ELR (cell line): ENCODE measurements at regions not wholly inside any gene's neighbourhood (a gene's known extent, or its start where the extent isn't known, plus 50 kb on each side); places are given as distances from the start of the nearest gene placed in this dataset.

Experiments used
- DNase-seq: peaks from one replicate; pipeline ENCODE4 v3.0.0-alpha.2; 2015; ENCODE audit warnings: low read depth

GRCh38 chr10:130902471-130902870 lies 409.1 kb downstream of the TCERG1L start:
- DNase-seq = no peak

GRCh38 chr10:130902929-130903328 lies 408.6 kb downstream of the TCERG1L start:
- no peak for DNase-seq

- DNase-seq = no peak
Measured at GRCh38 chr10:130904676-130905075, 406.8 kb downstream of the TCERG1L start.

- DNase-seq = no peak
Measured at GRCh38 chr10:130905386-130905785, 406.1 kb downstream of the TCERG1L start.

GRCh38 chr10:130905921-130906320 lies 405.6 kb downstream of the TCERG1L start:
- no peak for DNase-seq

GRCh38 chr10:130910848-130911247 lies 400.7 kb downstream of the TCERG1L start:
- DNase-seq = no peak

- no peak for DNase-seq
Measured at GRCh38 chr10:130913844-130914243, 397.7 kb downstream of the TCERG1L start.

GRCh38 chr10:130914367-130914766 lies 397.2 kb downstream of the TCERG1L start:
- no peak for DNase-seq

GRCh38 chr10:130915065-130915464 lies 396.5 kb downstream of the TCERG1L start:
- DNase-seq = no peak

GRCh38 chr10:130921461-130921860 lies 390.1 kb downstream of the TCERG1L start:
- DNase-seq = no peak

GRCh38 chr10:130921911-130922440 lies 389.5 kb downstream of the TCERG1L start:
- DNase-seq = no peak

- no peak for DNase-seq
Measured at GRCh38 chr10:130923596-130923995, 387.9 kb downstream of the TCERG1L start.

GRCh38 chr10:130924138-130924819 lies 387.2 kb downstream of the TCERG1L start:
- DNase-seq = no peak

GRCh38 chr10:130926442-130926841 lies 385.1 kb downstream of the TCERG1L start:
- DNase-seq = no peak

- DNase-seq = no peak
Measured at GRCh38 chr10:130927157-130927556, 384.4 kb downstream of the TCERG1L start.

GRCh38 chr10:130928306-130928705 lies 383.2 kb downstream of the TCERG1L start:
- DNase-seq = no peak

GRCh38 chr10:130929422-130930325 lies 381.8 kb downstream of the TCERG1L start:
- no peak for DNase-seq

- DNase-seq = no peak
Measured at GRCh38 chr10:130930821-130931220, 380.7 kb downstream of the TCERG1L start.

GRCh38 chr10:130931256-130931655 lies 380.3 kb downstream of the TCERG1L start:
- DNase-seq = no peak

- no peak for DNase-seq
Measured at GRCh38 chr10:130932326-130933007, 379.1 kb downstream of the TCERG1L start.

- no peak for DNase-seq
Measured at GRCh38 chr10:130933008-130933390, 378.5 kb downstream of the TCERG1L start.
